A673 (cell line): ENCODE measurements at regions not wholly inside any gene's neighbourhood (a gene's known extent, or its start where the extent isn't known, plus 50 kb on each side); places are given as distances from the start of the nearest gene placed in this dataset.

Experiments
- BruUV-seq: library from RNA; stranded (reverse); fragments of 400-500 nt; replicated peaks from 2 replicates; lab custom pipeline; 2021; lab: Mats Ljungman, UMichigan
- CTCF ChIA-PET: fragments of 300-600 bp; sonication (Branson Sonifier 250); formaldehyde crosslinking; loops from one replicate; lab custom pipeline; 2022; ENCODE audit warnings: antibody characterized with exemption; lab: Charles Lee
- POLR2A ChIA-PET: fragments of 300-600 bp; sonication (Branson Sonifier 250); formaldehyde crosslinking; loops from one replicate; lab custom pipeline; 2022; ENCODE audit warnings: antibody characterized with exemption; ENCODE audit not compliant: low non-redundant PET; lab: Charles Lee
- DNase-seq: peaks from one replicate; pipeline ENCODE4 v3.0.0-alpha.2; 2015; ENCODE audit warnings: low spot score
- H3K27ac ChIP-seq: fragments of 200-600 bp; sonication (generic); 2 replicates; pipeline ENCODE4 v1.5.1; 2016; ENCODE audit warnings: mixed run types, low read depth, mild to moderate bottlenecking, mixed read lengths, antibody characterized with exemption, low read length; ENCODE audit not compliant: poor library complexity, severe bottlenecking
- H3K27me3 ChIP-seq: fragments of 200-600 bp; sonication (generic); replicated peaks from 2 replicates; pipeline ENCODE4 v1.6.1; 2017; ENCODE audit warnings: mixed run types, low read depth, mild to moderate bottlenecking, mixed read lengths, antibody characterized with exemption, low read length; ENCODE audit not compliant: insufficient read depth, poor library complexity
- H3K36me3 ChIP-seq: fragments of 200-600 bp; sonication (generic); 2 replicates; pipeline ENCODE4 v1.6.1; 2016; ENCODE audit warnings: mixed run types, mild to moderate bottlenecking, mixed read lengths, antibody characterized with exemption, low read length; ENCODE audit not compliant: insufficient read depth, poor library complexity, severe bottlenecking
- H3K4me1 ChIP-seq: fragments of 200-600 bp; sonication (generic); 2 replicates; pipeline ENCODE4 v1.6.1; 2017; ENCODE audit warnings: mixed run types, mild to moderate bottlenecking, mixed read lengths, antibody characterized with exemption, low read length; ENCODE audit not compliant: insufficient read depth, poor library complexity, severe bottlenecking
- H3K4me3 ChIP-seq: fragments of 200-600 bp; sonication (generic); 2 replicates; pipeline ENCODE4 v1.5.1; 2016; ENCODE audit warnings: low read depth, mixed run types, mild to moderate bottlenecking, mixed read lengths, low read length; ENCODE audit not compliant: poor library complexity, severe bottlenecking
- H3K9me3 ChIP-seq: fragments of 200-600 bp; sonication (generic); 2 replicates; pipeline ENCODE4 v1.6.1; 2016; ENCODE audit warnings: mixed run types, low read depth, mild to moderate bottlenecking, mixed read lengths, antibody characterized with exemption, low read length; ENCODE audit not compliant: poor library complexity, severe bottlenecking
- EZH2 ChIP-seq: fragments of 200-600 bp; sonication (generic); IDR thresholded peaks from 2 replicates; pipeline ENCODE4 v1.6.1; 2017; ENCODE audit warnings: borderline replicate concordance, low read depth, mild to moderate bottlenecking, mixed read lengths, antibody characterized with exemption, low read length; ENCODE audit not compliant: poor library complexity, severe bottlenecking
- intact Hi-C: fragments of 100-400 bp; cut with micrococcal nuclease; formaldehyde crosslinking; loops from one replicate; pipeline ENCODE4 v1.10.0; 2022; ENCODE audit not compliant: unreplicated experiment
- TF ChIP-seq, protein P1 (sequence below): fragments of 300-800, 200-600 bp; sonication (generic); conservative IDR thresholded peaks from 2 replicates; pipeline ENCODE4 v1.5.1; 2017; ENCODE audit warnings: low read depth, mild to moderate bottlenecking, antibody characterized with exemption, low read length, moderate library complexity, mixed read lengths

- TF ChIP-seq EZH2 = no peak
- TF ChIP-seq, protein P1, sequence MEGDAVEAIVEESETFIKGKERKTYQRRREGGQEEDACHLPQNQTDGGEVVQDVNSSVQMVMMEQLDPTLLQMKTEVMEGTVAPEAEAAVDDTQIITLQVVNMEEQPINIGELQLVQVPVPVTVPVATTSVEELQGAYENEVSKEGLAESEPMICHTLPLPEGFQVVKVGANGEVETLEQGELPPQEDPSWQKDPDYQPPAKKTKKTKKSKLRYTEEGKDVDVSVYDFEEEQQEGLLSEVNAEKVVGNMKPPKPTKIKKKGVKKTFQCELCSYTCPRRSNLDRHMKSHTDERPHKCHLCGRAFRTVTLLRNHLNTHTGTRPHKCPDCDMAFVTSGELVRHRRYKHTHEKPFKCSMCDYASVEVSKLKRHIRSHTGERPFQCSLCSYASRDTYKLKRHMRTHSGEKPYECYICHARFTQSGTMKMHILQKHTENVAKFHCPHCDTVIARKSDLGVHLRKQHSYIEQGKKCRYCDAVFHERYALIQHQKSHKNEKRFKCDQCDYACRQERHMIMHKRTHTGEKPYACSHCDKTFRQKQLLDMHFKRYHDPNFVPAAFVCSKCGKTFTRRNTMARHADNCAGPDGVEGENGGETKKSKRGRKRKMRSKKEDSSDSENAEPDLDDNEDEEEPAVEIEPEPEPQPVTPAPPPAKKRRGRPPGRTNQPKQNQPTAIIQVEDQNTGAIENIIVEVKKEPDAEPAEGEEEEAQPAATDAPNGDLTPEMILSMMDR = no peak
- Histone ChIP-seq H3K27ac (no peak overlapping the region), H3K4me1 (peaks cover 18% of the 10 kb centered on the region), H3K4me3 (no peak overlapping the region), H3K27me3 (no peaks in the 10 kb centered on the region), H3K36me3 (no peaks in the 10 kb centered on the region), H3K9me3 (peaks cover 9% of the 10 kb centered on the region)
- ChIA-PET POLR2A (no interaction called here), CTCF (no interaction called here)
- intact Hi-C loops = no loop called here
- BruUV-seq = no TSS peak
- DNase-seq = no peak
These were observed 1261.7 kb downstream of the BRD1 start for GRCh38 chr22:48565901-48566501.

GRCh38 chr22:48564995-48565394 is 1262.7 kb downstream of the BRD1 start:
- Histone ChIP-seq H3K27me3 (no peaks in the 10 kb centered on the region), H3K27ac (no peak overlapping the region), H3K4me1 (peaks cover 18% of the 10 kb centered on the region), H3K4me3 (no peak overlapping the region), H3K9me3 (no peaks in the 10 kb centered on the region), H3K36me3 (no peaks in the 10 kb centered on the region)
- BruUV-seq = no TSS peak
- no peak for TF ChIP-seq EZH2
- TF ChIP-seq, protein P1 = no peak
- DNase-seq = no peak
- intact Hi-C loops = no loop called here
- CTCF ChIA-PET = no interaction called here
- POLR2A ChIA-PET = no interaction called here

GRCh38 chr22:48563966-48564330 is 1263.7 kb downstream of the BRD1 start:
- Histone ChIP-seq H3K4me3 (no peak overlapping the region), H3K27me3 (no peaks in the 10 kb centered on the region), H3K4me1 (peaks cover 18% of the 10 kb centered on the region), H3K9me3 (no peaks in the 10 kb centered on the region), H3K36me3 (no peaks in the 10 kb centered on the region), H3K27ac (no peak overlapping the region)
- BruUV-seq = no TSS peak
- no peak for TF ChIP-seq EZH2
- TF ChIP-seq, protein P1 = no peak
- no peak for DNase-seq
- intact Hi-C loops = no loop called here
- CTCF ChIA-PET = no interaction called here
- POLR2A ChIA-PET = no interaction called here
